ENCODE measurements at regions not wholly inside any gene's neighbourhood (a gene's known extent, or its start where the extent isn't known, plus 50 kb on each side); places are given as distances from the start of the nearest gene placed in this dataset.

DNA sequence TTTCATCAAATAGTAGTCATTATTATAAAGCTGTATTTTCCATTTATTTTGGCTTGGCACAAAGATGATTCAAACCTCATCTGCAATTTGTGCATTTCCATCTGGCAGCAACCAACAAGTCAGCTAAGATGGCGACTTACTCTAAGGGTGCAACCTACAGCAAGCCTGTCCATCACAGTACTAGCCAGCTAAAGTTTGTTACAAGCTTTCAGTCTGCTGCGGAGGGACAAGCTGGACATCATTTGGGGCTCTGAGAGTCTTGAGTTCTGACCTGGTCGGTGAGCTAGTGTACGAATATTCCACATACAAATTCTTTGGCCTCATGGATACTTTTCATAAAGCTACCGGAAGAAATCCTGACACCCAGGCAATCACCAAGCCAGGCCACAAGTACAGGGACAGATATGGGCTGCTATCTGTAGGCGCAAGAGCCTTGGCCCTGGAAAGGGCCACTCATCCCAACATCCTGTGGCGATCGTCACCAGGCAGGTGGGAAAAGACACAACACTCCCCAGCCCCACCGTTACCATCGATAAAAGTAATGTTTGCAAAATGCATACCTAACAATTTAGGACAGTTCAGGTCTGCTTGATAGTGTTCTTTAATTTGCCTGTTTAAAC is 307.6 kb downstream of the SKIDA1 start:
- no peaks in the 10 kb centered on the region for H3K36me3 ChIP-seq (ENCODE audit: control insufficient read depth in 2 of 2, extremely low read depth in 1 of 2, insufficient read depth in 2 of 2, low read length in 2 of 2)
- no peak overlapping the region for H2AFZ ChIP-seq (ENCODE audit: control insufficient read depth, low read length)
- no peaks in the 10 kb centered on the region for H3K27me3 ChIP-seq (ENCODE audit: control insufficient read depth, extremely low read depth, insufficient read depth, low read length)
- no peak overlapping the region for H3K9ac ChIP-seq (ENCODE audit: control insufficient read depth, extremely low read depth, insufficient read depth, low read length)
- TF ChIP-seq, protein P1, sequence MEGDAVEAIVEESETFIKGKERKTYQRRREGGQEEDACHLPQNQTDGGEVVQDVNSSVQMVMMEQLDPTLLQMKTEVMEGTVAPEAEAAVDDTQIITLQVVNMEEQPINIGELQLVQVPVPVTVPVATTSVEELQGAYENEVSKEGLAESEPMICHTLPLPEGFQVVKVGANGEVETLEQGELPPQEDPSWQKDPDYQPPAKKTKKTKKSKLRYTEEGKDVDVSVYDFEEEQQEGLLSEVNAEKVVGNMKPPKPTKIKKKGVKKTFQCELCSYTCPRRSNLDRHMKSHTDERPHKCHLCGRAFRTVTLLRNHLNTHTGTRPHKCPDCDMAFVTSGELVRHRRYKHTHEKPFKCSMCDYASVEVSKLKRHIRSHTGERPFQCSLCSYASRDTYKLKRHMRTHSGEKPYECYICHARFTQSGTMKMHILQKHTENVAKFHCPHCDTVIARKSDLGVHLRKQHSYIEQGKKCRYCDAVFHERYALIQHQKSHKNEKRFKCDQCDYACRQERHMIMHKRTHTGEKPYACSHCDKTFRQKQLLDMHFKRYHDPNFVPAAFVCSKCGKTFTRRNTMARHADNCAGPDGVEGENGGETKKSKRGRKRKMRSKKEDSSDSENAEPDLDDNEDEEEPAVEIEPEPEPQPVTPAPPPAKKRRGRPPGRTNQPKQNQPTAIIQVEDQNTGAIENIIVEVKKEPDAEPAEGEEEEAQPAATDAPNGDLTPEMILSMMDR (optimal IDR thresholded peaks at IDR 0.05 in 1 of 3, IDR thresholded peaks at IDR 0.05 in 1 of 3, conservative IDR thresholded peaks at IDR 0.05 in 1 of 3; ENCODE audit: extremely low read depth in 1 of 3, insufficient read depth in 2 of 3, low read length in 3 of 3), result no peak
- dilution Hi-C loops (cut with MboI; ENCODE audit: extremely low pct_ligation_motif_present, low sequenced_read_pairs), result no loop called here
- H3K9me1 ChIP-seq (ENCODE audit: control insufficient read depth, extremely low read depth, insufficient read depth, low read length), result no peaks in the 10 kb centered on the region
- FAIRE-seq (no peak), DNase-seq (ENCODE audit: low read depth, low spot score) (no peak)
- no peaks in the 10 kb centered on the region for H4K20me1 ChIP-seq (ENCODE audit: control insufficient read depth, extremely low read depth, insufficient read depth, low read length)
- H3K4me1 ChIP-seq (ENCODE audit: control insufficient read depth, extremely low read depth, insufficient read depth, low read length), result no peaks in the 10 kb centered on the region
- no peak overlapping the region for H3K4me3 ChIP-seq (ENCODE audit: control insufficient read depth in 2 of 3, extremely low read depth in 1 of 3, insufficient read depth in 2 of 3, low read depth in 1 of 3, low read length in 3 of 3)
- H3K27ac ChIP-seq (ENCODE audit: control insufficient read depth, insufficient read depth, low read length), result no peak overlapping the region
- H3K79me2 ChIP-seq (ENCODE audit: control insufficient read depth, insufficient read depth, low read length), result no peaks in the 10 kb centered on the region
- no peaks in the 10 kb centered on the region for H3K9me3 ChIP-seq (ENCODE audit: control insufficient read depth, low read depth, low read length)
- no peak overlapping the region for H3K4me2 ChIP-seq (ENCODE audit: control insufficient read depth, extremely low read depth, insufficient read depth, low read depth, low read length)

DNA sequence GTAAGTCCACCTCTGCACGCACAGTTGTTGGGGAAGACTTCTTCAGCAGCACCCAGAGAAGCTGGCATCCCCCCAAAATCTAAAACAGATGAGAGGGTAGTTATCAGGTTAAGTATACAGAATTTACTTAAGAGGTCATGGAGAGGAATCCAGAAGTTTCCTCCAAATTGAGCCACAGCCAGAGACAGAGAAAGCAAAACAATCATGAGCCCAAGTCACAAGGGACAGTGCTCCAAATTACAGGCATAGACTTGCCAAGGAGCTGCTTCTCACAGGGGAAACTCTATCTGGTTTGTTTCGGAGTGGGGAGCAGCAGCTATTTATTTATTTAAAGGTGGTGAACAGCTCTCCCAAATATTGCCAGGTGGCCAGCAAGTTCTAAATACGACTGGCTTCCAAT is 308.4 kb downstream of the SKIDA1 start:
- Histone ChIP-seq H3K36me3 (ENCODE audit: control insufficient read depth in 2 of 2, extremely low read depth in 1 of 2, insufficient read depth in 2 of 2, low read length in 2 of 2) (no peaks in the 10 kb centered on the region), H3K9me1 (ENCODE audit: control insufficient read depth, extremely low read depth, insufficient read depth, low read length) (no peaks in the 10 kb centered on the region), H3K4me2 (ENCODE audit: control insufficient read depth, extremely low read depth, insufficient read depth, low read depth, low read length) (no peak overlapping the region), H3K27me3 (ENCODE audit: control insufficient read depth, extremely low read depth, insufficient read depth, low read length) (no peaks in the 10 kb centered on the region), H3K27ac (ENCODE audit: control insufficient read depth, insufficient read depth, low read length) (no peak overlapping the region), H3K79me2 (ENCODE audit: control insufficient read depth, insufficient read depth, low read length) (no peaks in the 10 kb centered on the region), H4K20me1 (ENCODE audit: control insufficient read depth, extremely low read depth, insufficient read depth, low read length) (no peaks in the 10 kb centered on the region), H3K9me3 (ENCODE audit: control insufficient read depth, low read depth, low read length) (no peaks in the 10 kb centered on the region), H3K4me3 (ENCODE audit: control insufficient read depth in 2 of 3, extremely low read depth in 1 of 3, insufficient read depth in 2 of 3, low read depth in 1 of 3, low read length in 3 of 3) (no peak overlapping the region), H3K9ac (ENCODE audit: control insufficient read depth, extremely low read depth, insufficient read depth, low read length) (no peak overlapping the region), H2AFZ (ENCODE audit: control insufficient read depth, low read length) (no peak overlapping the region), H3K4me1 (ENCODE audit: control insufficient read depth, extremely low read depth, insufficient read depth, low read length) (no peaks in the 10 kb centered on the region)
- dilution Hi-C loops (cut with MboI; ENCODE audit: extremely low pct_ligation_motif_present, low sequenced_read_pairs), result no loop called here
- FAIRE-seq (no peak), DNase-seq (ENCODE audit: low read depth, low spot score) (no peak)
- TF ChIP-seq, protein P1 (optimal IDR thresholded peaks at IDR 0.05 in 1 of 3, IDR thresholded peaks at IDR 0.05 in 1 of 3, conservative IDR thresholded peaks at IDR 0.05 in 1 of 3; ENCODE audit: extremely low read depth in 1 of 3, insufficient read depth in 2 of 3, low read length in 3 of 3), result no peak
- TF ChIP-seq EZH2 (IDR thresholded peaks at IDR 0.05; ENCODE audit: low read length), result no peak

All from keratinocyte (primary cell).